ENCODE measurements at regions not wholly inside any gene's neighbourhood (a gene's known extent, or its start where the extent isn't known, plus 50 kb on each side); places are given as distances from the start of the nearest gene placed in this dataset.
"Not testable (repeated sequence)": the region's sequence is repeated elsewhere in the genome, so short reads cannot be mapped to it uniquely, and the experiment has no call there.

GRCh38 chr5:136836093-136836492 is 470.7 kb upstream of the TRPC7 start:
- H3K4me3 Mint-ChIP-seq (ENCODE audit: unreplicated experiment): no peak overlapping the region
- no peaks in the 10 kb centered on the region for H3K4me1 Mint-ChIP-seq (ENCODE audit: unreplicated experiment)
- TF ChIP-seq CTCF (IDR thresholded peaks at IDR 0.05; ENCODE audit: unreplicated experiment): no peak
- no peaks in the 10 kb centered on the region for H3K27me3 Mint-ChIP-seq (ENCODE audit: unreplicated experiment)
- no peaks in the 10 kb centered on the region for H3K9me3 Mint-ChIP-seq (ENCODE audit: unreplicated experiment)
- no peaks in the 10 kb centered on the region for H3K36me3 Mint-ChIP-seq (ENCODE audit: low read depth, unreplicated experiment)
- no peak overlapping the region for H3K27ac Mint-ChIP-seq (ENCODE audit: unreplicated experiment)
- no peak for DNase-seq (ENCODE audit: low spot score)

GRCh38 chr5:136820848-136821247 is 455.5 kb upstream of the TRPC7 start:
- no peak for TF ChIP-seq CTCF (IDR thresholded peaks at IDR 0.05; ENCODE audit: unreplicated experiment)
- Mint-ChIP-seq H3K36me3 (ENCODE audit: low read depth, unreplicated experiment) (no peaks in the 10 kb centered on the region), H3K9me3 (ENCODE audit: unreplicated experiment) (no peaks in the 10 kb centered on the region), H3K4me1 (ENCODE audit: unreplicated experiment) (no peaks in the 10 kb centered on the region), H3K27me3 (ENCODE audit: unreplicated experiment) (no peaks in the 10 kb centered on the region), H3K27ac (ENCODE audit: unreplicated experiment) (no peak overlapping the region), H3K4me3 (ENCODE audit: unreplicated experiment) (no peak overlapping the region)
- no peak for DNase-seq (ENCODE audit: low spot score)

GRCh38 chr5:136819526-136820302 is 454.4 kb upstream of the TRPC7 start:
- H3K4me1 Mint-ChIP-seq (ENCODE audit: unreplicated experiment): no peaks in the 10 kb centered on the region
- H3K9me3 Mint-ChIP-seq (ENCODE audit: unreplicated experiment): no peaks in the 10 kb centered on the region
- no peak overlapping the region for H3K27ac Mint-ChIP-seq (ENCODE audit: unreplicated experiment)
- no peaks in the 10 kb centered on the region for H3K36me3 Mint-ChIP-seq (ENCODE audit: low read depth, unreplicated experiment)
- DNase-seq (ENCODE audit: low spot score): no peak
- no peak for TF ChIP-seq CTCF (IDR thresholded peaks at IDR 0.05; ENCODE audit: unreplicated experiment)
- H3K4me3 Mint-ChIP-seq (ENCODE audit: unreplicated experiment): no peak overlapping the region
- no peaks in the 10 kb centered on the region for H3K27me3 Mint-ChIP-seq (ENCODE audit: unreplicated experiment)

GRCh38 chr5:136816327-136816726 is 451.0 kb upstream of the TRPC7 start:
- no peak for DNase-seq (ENCODE audit: low spot score)
- Mint-ChIP-seq H3K27me3 (ENCODE audit: unreplicated experiment) (no peaks in the 10 kb centered on the region), H3K4me1 (ENCODE audit: unreplicated experiment) (no peaks in the 10 kb centered on the region), H3K4me3 (ENCODE audit: unreplicated experiment) (no peak overlapping the region), H3K9me3 (ENCODE audit: unreplicated experiment) (no peaks in the 10 kb centered on the region), H3K27ac (ENCODE audit: unreplicated experiment) (no peak overlapping the region), H3K36me3 (ENCODE audit: low read depth, unreplicated experiment) (no peaks in the 10 kb centered on the region)
- TF ChIP-seq CTCF (IDR thresholded peaks at IDR 0.05; ENCODE audit: unreplicated experiment): no peak

GRCh38 chr5:136814619-136815378 is 449.5 kb upstream of the TRPC7 start:
- Mint-ChIP-seq H3K27ac (ENCODE audit: unreplicated experiment) (no peak overlapping the region), H3K36me3 (ENCODE audit: low read depth, unreplicated experiment) (no peaks in the 10 kb centered on the region), H3K4me1 (ENCODE audit: unreplicated experiment) (no peaks in the 10 kb centered on the region), H3K4me3 (ENCODE audit: unreplicated experiment) (no peak overlapping the region), H3K27me3 (ENCODE audit: unreplicated experiment) (no peaks in the 10 kb centered on the region), H3K9me3 (ENCODE audit: unreplicated experiment) (no peaks in the 10 kb centered on the region)
- DNase-seq (ENCODE audit: low spot score): no peak
- TF ChIP-seq CTCF (IDR thresholded peaks at IDR 0.05; ENCODE audit: unreplicated experiment): no peak

- not testable (repeated sequence) for H3K9me3 Mint-ChIP-seq (ENCODE audit: unreplicated experiment); H3K4me3 Mint-ChIP-seq (ENCODE audit: unreplicated experiment); DNase-seq (ENCODE audit: low spot score); H3K36me3 Mint-ChIP-seq (ENCODE audit: low read depth, unreplicated experiment); H3K4me1 Mint-ChIP-seq (ENCODE audit: unreplicated experiment); H3K27me3 Mint-ChIP-seq (ENCODE audit: unreplicated experiment); H3K27ac Mint-ChIP-seq (ENCODE audit: unreplicated experiment)
These were observed 446.9 kb upstream of the TRPC7 start for GRCh38 chr5:136812270-136812669.
